Trophoblast cell (in vitro differentiated cells and primary cell): ENCODE measurements at regions not wholly inside any gene's neighbourhood (a gene's known extent, or its start where the extent isn't known, plus 50 kb on each side); places are given as distances from the start of the nearest gene placed in this dataset.
A peak's percentile ranks its signal among the peaks of the same experiment; 100 is the strongest.

Source experiments
- DNase-seq, 2 donors: peaks; one replicate each; pipeline ENCODE4 v3.0.0-alpha.2; 2016
- H2AFZ ChIP-seq: 2 replicates; pipeline ENCODE4 v1.6.1; 2013; ENCODE audit warnings: low read length, moderate library complexity, mild to moderate bottlenecking; ENCODE audit not compliant: insufficient read depth, poor library complexity
- H2AK5ac ChIP-seq: 2 replicates; pipeline ENCODE4 v1.6.1; 2013; ENCODE audit warnings: mild to moderate bottlenecking, low read length
- H2BK120ac ChIP-seq: 2 replicates; pipeline ENCODE4 v1.6.1; 2013; ENCODE audit warnings: low read length, mild to moderate bottlenecking, moderate library complexity; ENCODE audit not compliant: insufficient read depth, poor library complexity
- H2BK12ac ChIP-seq: 2 replicates; pipeline ENCODE4 v1.6.1; 2013; ENCODE audit warnings: mild to moderate bottlenecking, low read length, moderate library complexity
- H2BK5ac ChIP-seq: 2 replicates; pipeline ENCODE4 v1.6.1; 2013; ENCODE audit warnings: low read length, low read depth, moderate library complexity, mild to moderate bottlenecking; ENCODE audit not compliant: poor library complexity
- H3K14ac ChIP-seq: 2 replicates; pipeline ENCODE4 v1.6.1; 2013; ENCODE audit warnings: mild to moderate bottlenecking, low read length
- H3K18ac ChIP-seq: 2 replicates; pipeline ENCODE4 v1.6.1; 2013; ENCODE audit warnings: mild to moderate bottlenecking, low read length
- H3K23ac ChIP-seq: 2 replicates; pipeline ENCODE4 v1.6.1; 2013; ENCODE audit warnings: low read length
- H3K27ac ChIP-seq: 2 replicates; pipeline ENCODE4 v1.5.1; 2013; ENCODE audit warnings: low read depth, mild to moderate bottlenecking, inconsistent platforms, low read length, moderate library complexity
- H3K27me3 ChIP-seq: 2 replicates; pipeline ENCODE4 v1.6.1; 2013; ENCODE audit warnings: inconsistent platforms, mild to moderate bottlenecking, low read length, moderate library complexity; ENCODE audit not compliant: insufficient read depth
- H3K36me3 ChIP-seq, 2 experiments: 1 replicate in 1 of 2; 2 replicates in 1 of 2; pipeline ENCODE4 v1.6.1; 2013; ENCODE audit warnings: low read length in 2 of 2, mild to moderate bottlenecking in 2 of 2, moderate library complexity in 1 of 2; ENCODE audit not compliant: insufficient read depth in 2 of 2, control insufficient read depth in 1 of 2
- H3K4ac ChIP-seq: 2 replicates; pipeline ENCODE4 v1.6.1; 2013; ENCODE audit warnings: low read depth, mild to moderate bottlenecking, low read length, moderate library complexity
- H3K4me1 ChIP-seq, 2 experiments: 1 replicate in 1 of 2; 2 replicates in 1 of 2; pipeline ENCODE4 v1.6.1; 2013; ENCODE audit warnings: low read length in 2 of 2, mild to moderate bottlenecking in 2 of 2, moderate library complexity in 1 of 2; ENCODE audit not compliant: insufficient read depth in 2 of 2, control insufficient read depth in 1 of 2
- H3K4me2 ChIP-seq: 2 replicates; pipeline ENCODE4 v1.6.1; 2013; ENCODE audit warnings: inconsistent platforms, mild to moderate bottlenecking, low read length, moderate library complexity
- H3K4me3 ChIP-seq: 2 replicates; pipeline ENCODE4 v1.5.1; 2013; ENCODE audit warnings: mild to moderate bottlenecking, low read depth, low read length, inconsistent platforms
- H3K79me1 ChIP-seq: one replicate; pipeline ENCODE4 v1.6.1; 2013; ENCODE audit warnings: low read length
- H3K79me2 ChIP-seq: 2 replicates; pipeline ENCODE4 v1.6.1; 2013; ENCODE audit warnings: low read length, mild to moderate bottlenecking; ENCODE audit not compliant: control insufficient read depth, insufficient read depth, poor library complexity
- H3K9ac ChIP-seq: 2 replicates; pipeline ENCODE4 v1.6.1; 2013; ENCODE audit warnings: mild to moderate bottlenecking, low read length
- H3K9me3 ChIP-seq: 2 replicates; pipeline ENCODE4 v1.6.1; 2013; ENCODE audit warnings: low read depth, mild to moderate bottlenecking, control low read depth, inconsistent platforms, low read length; ENCODE audit not compliant: insufficient read depth
- H4K12ac ChIP-seq: 2 replicates; pipeline ENCODE4 v1.6.1; 2013; ENCODE audit warnings: low read depth, mild to moderate bottlenecking, low read length, moderate library complexity
- H4K8ac ChIP-seq: 2 replicates; pipeline ENCODE4 v1.6.1; 2013; ENCODE audit warnings: low read depth, mild to moderate bottlenecking, low read length, moderate library complexity
- H4K91ac ChIP-seq: one replicate; pipeline ENCODE4 v1.6.1; 2013; ENCODE audit warnings: low read depth, mild to moderate bottlenecking, low read length, moderate library complexity
- WGBS: extraction: QIAGEN DNeasy Blood & Tissue Kit; methylation state at CpG from one replicate; pipeline ENCODE4 v1.1.7; 2013; ENCODE audit warnings: missing lambda C conversion rate; ENCODE audit not compliant: insufficient read length, insufficient coverage; ENCODE audit errors: extremely low coverage; 5-methylcytosine and 5-hydroxymethylcytosine counted together

- Histone ChIP-seq H3K14ac (no peak overlapping the region), H3K4me1 (no peaks in the 10 kb centered on the region), H2AK5ac (no peak overlapping the region), H3K23ac (no peak overlapping the region), H3K36me3 (no peaks in the 10 kb centered on the region), H3K4me2 (no peak overlapping the region), H3K9ac (no peak overlapping the region), H4K12ac (no peak overlapping the region), H3K4me3 (no peak overlapping the region), H2BK120ac (no peak overlapping the region), H3K79me1 (no peaks in the 10 kb centered on the region), H3K9me3 (no peaks in the 10 kb centered on the region), H3K79me2 (no peaks in the 10 kb centered on the region), H2BK12ac (no peak overlapping the region), H4K91ac (no peak overlapping the region), H3K27ac (no peak overlapping the region), H3K27me3 (no peaks in the 10 kb centered on the region), H4K8ac (no peak overlapping the region), H3K18ac (no peak overlapping the region), H2AFZ (no peak overlapping the region), H2BK5ac (no peak overlapping the region), H3K4ac (no peak overlapping the region)
- DNase-seq: peak in 1 of 2 donors; percentile 8
- WGBS: no CpG with 5 or more reads among the region's 5 CpGs
Measured at GRCh38 chr1:101144671-101145448, 92.0 kb upstream of the S1PR1 start.

DNA sequence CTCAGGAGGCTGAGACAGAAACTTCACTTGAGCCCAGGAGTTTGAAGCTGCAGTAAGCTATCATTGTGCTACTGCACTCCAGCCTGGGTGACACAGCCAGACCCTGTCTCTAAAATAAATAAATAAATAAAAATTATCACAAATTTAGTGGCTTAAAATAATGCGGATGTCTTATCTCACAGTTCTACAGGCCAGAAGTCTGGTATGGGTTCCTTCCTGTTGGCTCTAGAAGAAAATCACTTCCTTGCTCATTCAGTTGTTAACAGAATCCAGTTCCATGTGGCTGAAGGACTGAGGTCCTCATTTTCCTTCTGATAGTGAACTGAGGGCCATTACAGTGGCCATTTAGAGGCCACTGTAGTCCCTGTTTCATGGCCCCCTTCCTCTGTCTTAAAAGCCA lies 94.6 kb upstream of the S1PR1 start:
- Histone ChIP-seq H2BK5ac (no peak overlapping the region), H3K27me3 (no peaks in the 10 kb centered on the region), H3K9ac (no peak overlapping the region), H4K12ac (no peak overlapping the region), H2AFZ (no peak overlapping the region), H3K79me1 (no peaks in the 10 kb centered on the region), H2BK12ac (no peak overlapping the region), H3K27ac (no peak overlapping the region), H4K8ac (no peak overlapping the region), H3K36me3 (no peaks in the 10 kb centered on the region), H3K4me2 (no peak overlapping the region), H3K4ac (no peak overlapping the region), H3K9me3 (no peaks in the 10 kb centered on the region), H2AK5ac (no peak overlapping the region), H3K23ac (no peak overlapping the region), H3K4me3 (no peak overlapping the region), H4K91ac (no peak overlapping the region), H3K79me2 (no peaks in the 10 kb centered on the region), H3K14ac (no peak overlapping the region), H3K18ac (no peak overlapping the region), H2BK120ac (no peak overlapping the region), H3K4me1 (no peaks in the 10 kb centered on the region)
- no peak for DNase-seq
- WGBS: no CpG with 5 or more reads among the region's 1 CpG

DNA sequence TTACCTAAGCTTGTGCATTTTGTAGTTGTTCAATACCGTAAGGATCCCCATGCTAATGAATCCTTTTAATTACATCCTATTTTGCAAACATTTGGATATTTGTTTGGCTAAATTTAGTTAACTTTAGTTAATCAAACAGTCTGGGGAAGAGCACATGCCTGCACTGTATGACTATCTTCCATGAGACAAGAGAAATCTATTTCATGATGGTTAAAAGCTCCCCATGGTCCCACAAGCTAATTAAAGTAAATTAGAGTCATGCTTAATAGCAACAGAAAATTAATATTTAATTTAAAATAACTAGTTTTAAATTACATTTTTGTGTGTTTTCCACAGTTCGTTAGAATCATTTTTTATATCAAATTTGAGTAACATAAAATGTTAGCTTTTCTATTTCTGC lies 95.4 kb upstream of the S1PR1 start:
- Histone ChIP-seq H2AK5ac (no peak overlapping the region), H3K14ac (no peak overlapping the region), H3K27me3 (no peaks in the 10 kb centered on the region), H3K27ac (no peak overlapping the region), H3K79me2 (no peaks in the 10 kb centered on the region), H4K8ac (no peak overlapping the region), H2BK5ac (no peak overlapping the region), H3K18ac (no peak overlapping the region), H3K79me1 (no peaks in the 10 kb centered on the region), H3K9ac (no peak overlapping the region), H2BK12ac (no peak overlapping the region), H3K4me1 (no peaks in the 10 kb centered on the region), H2BK120ac (no peak overlapping the region), H3K4ac (no peak overlapping the region), H3K36me3 (no peaks in the 10 kb centered on the region), H3K23ac (no peak overlapping the region), H3K9me3 (no peaks in the 10 kb centered on the region), H4K12ac (no peak overlapping the region), H3K4me2 (no peak overlapping the region), H4K91ac (no peak overlapping the region), H2AFZ (no peak overlapping the region), H3K4me3 (no peak overlapping the region)
- WGBS: no CpG with 5 or more reads among the region's 2 CpGs
- no peak for DNase-seq

DNA sequence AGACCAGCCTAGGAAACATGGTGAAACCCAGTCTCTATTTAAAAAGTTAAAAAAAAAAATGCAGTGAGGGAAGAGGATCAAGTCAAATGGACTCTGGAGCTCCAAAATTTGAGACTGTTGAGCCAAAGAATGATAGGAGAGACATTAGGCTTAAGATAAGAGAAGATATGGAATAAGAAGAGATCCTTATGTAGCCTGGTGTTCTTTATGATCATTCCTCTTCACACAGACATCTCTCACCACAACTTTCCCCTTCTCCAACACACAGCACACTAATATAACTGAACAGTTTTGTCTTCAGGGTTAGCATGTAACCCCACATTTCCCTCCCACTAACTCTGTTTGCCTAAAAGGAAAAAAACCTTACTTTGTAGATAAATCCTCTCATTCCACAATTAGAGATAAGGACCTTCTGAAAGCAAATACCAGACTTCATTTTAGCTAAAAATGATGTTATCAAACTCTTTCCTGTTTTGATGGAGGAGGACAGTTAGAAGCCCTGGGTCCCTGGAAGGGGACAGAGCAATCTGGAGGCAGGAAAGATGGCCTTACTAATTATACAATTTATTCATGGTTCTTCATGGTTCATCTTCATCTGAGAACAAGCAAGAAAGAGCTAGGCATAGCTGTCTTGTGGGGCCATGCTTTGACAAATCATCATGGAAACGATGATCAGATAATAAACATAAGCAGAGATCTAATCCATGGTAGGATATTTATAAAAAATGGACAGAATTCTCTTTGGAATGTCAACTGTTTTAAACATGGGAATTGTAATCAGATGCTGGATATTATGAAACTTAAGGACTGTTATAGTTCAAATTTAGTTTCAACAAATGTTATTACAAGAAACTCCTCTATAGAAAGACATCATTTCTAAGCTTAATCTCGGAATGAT lies 96.7 kb upstream of the S1PR1 start:
- Histone ChIP-seq H3K9me3 (no peaks in the 10 kb centered on the region), H3K18ac (no peak overlapping the region), H3K79me1 (no peaks in the 10 kb centered on the region), H2BK12ac (no peak overlapping the region), H2BK5ac (no peak overlapping the region), H3K4me1 (no peaks in the 10 kb centered on the region), H3K14ac (no peak overlapping the region), H2AK5ac (no peak overlapping the region), H3K79me2 (no peaks in the 10 kb centered on the region), H3K9ac (no peak overlapping the region), H2BK120ac (no peak overlapping the region), H4K8ac (no peak overlapping the region), H3K36me3 (no peaks in the 10 kb centered on the region), H4K12ac (no peak overlapping the region), H2AFZ (no peak overlapping the region), H3K23ac (no peak overlapping the region), H4K91ac (no peak overlapping the region), H3K27ac (no peak overlapping the region), H3K4ac (no peak overlapping the region), H3K4me3 (no peak overlapping the region), H3K27me3 (no peaks in the 10 kb centered on the region), H3K4me2 (no peak overlapping the region)
- peak in 1 of 2 donors; percentile 80 for DNase-seq
- WGBS: no CpG with 5 or more reads among the region's 2 CpGs
